ENCODE measurements at regions not wholly inside any gene's neighbourhood (a gene's known extent, or its start where the extent isn't known, plus 50 kb on each side); places are given as distances from the start of the nearest gene placed in this dataset.
"Not testable (repeated sequence)": the region's sequence is repeated elsewhere in the genome, so short reads cannot be mapped to it uniquely, and the experiment has no call there.

GRCh38 chr9:21597284-21597683 lies 115.2 kb upstream of the IFNE start:
- no peak for DNase-seq (ENCODE audit: low spot score)

- no peak for DNase-seq (ENCODE audit: low spot score)
Observed at GRCh38 chr9:21598749-21599148, 116.6 kb upstream of the IFNE start.

GRCh38 chr9:21605489-21605931 lies 123.4 kb upstream of the IFNE start:
- no peak for DNase-seq (ENCODE audit: low spot score)

- DNase-seq (ENCODE audit: low spot score) = no peak
Observed at GRCh38 chr9:21607576-21607975, 125.5 kb upstream of the IFNE start.

- DNase-seq (ENCODE audit: low spot score) = no peak
Observed at GRCh38 chr9:21608200-21608599, 126.1 kb upstream of the IFNE start.

- no peak for DNase-seq (ENCODE audit: low spot score)
Observed at GRCh38 chr9:21609506-21609905, 127.4 kb upstream of the IFNE start.

- peak; percentile 50 for DNase-seq (ENCODE audit: low spot score)
Observed at GRCh38 chr9:21611891-21612290, 129.8 kb upstream of the IFNE start.

- no peak for DNase-seq (ENCODE audit: low spot score)
Observed at GRCh38 chr9:21615018-21615417, 132.9 kb upstream of the IFNE start.

- no peak for DNase-seq (ENCODE audit: low spot score)
Observed at GRCh38 chr9:21615446-21615845, 133.3 kb upstream of the IFNE start.

GRCh38 chr9:21616082-21616778 lies 134.1 kb upstream of the IFNE start:
- no peak for DNase-seq (ENCODE audit: low spot score)

GRCh38 chr9:21624675-21625644 lies 142.8 kb upstream of the IFNE start:
- no peak for DNase-seq (ENCODE audit: low spot score)

- no peak for DNase-seq (ENCODE audit: low spot score)
Observed at GRCh38 chr9:21626493-21626892, 144.4 kb upstream of the IFNE start.

GRCh38 chr9:21628954-21629353 lies 146.8 kb upstream of the IFNE start:
- DNase-seq (ENCODE audit: low spot score) = not testable (repeated sequence)

- no peak for DNase-seq (ENCODE audit: low spot score)
Observed at GRCh38 chr9:21634951-21635350, 152.8 kb upstream of the IFNE start.

GRCh38 chr9:21638104-21638503 lies 156.0 kb upstream of the IFNE start:
- no peak for DNase-seq (ENCODE audit: low spot score)

- DNase-seq (ENCODE audit: low spot score) = no peak
Observed at GRCh38 chr9:21653091-21653490, 149.3 kb upstream of the MTAP start.

GRCh38 chr9:21653589-21653988 lies 148.8 kb upstream of the MTAP start:
- no peak for DNase-seq (ENCODE audit: low spot score)

- DNase-seq (ENCODE audit: low spot score) = no peak
Observed at GRCh38 chr9:21656776-21657674, 145.4 kb upstream of the MTAP start.

GRCh38 chr9:21657966-21658667 lies 144.3 kb upstream of the MTAP start:
- no peak for DNase-seq (ENCODE audit: low spot score)

GRCh38 chr9:21660976-21661375 lies 141.5 kb upstream of the MTAP start:
- no peak for DNase-seq (ENCODE audit: low spot score)

- DNase-seq (ENCODE audit: low spot score) = no peak
Observed at GRCh38 chr9:21661626-21662025, 140.8 kb upstream of the MTAP start.
